ENCODE measurements at regions not wholly inside any gene's neighbourhood (a gene's known extent, or its start where the extent isn't known, plus 50 kb on each side); places are given as distances from the start of the nearest gene placed in this dataset.

DNA sequence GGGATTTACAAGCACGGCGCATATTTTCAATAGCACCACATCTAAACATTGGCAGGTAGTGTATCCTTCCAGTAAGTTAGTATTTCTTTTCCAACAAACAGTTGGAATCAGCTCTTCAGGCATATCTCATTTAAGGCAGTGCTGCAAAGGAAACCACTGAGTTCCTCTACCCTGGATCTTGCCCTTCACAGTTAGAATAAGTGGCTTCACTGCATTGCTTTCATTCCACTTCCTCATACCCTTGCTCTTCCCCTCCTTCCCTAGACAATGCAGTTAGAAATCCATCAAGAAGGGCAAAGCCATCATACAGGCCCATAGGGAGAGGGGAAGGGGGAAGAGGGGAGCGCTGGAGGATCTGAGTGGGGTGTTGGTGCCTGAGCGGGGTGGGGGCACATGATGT, 173.7 kb downstream of the FBXO15 start:
- Histone ChIP-seq H3K4me3 (no peak overlapping the region), H3K27me3 (no peaks in the 10 kb centered on the region), H3K9me3 (no peaks in the 10 kb centered on the region), H3K36me3 (no peaks in the 10 kb centered on the region), H3K4me1 (no peaks in the 10 kb centered on the region), H3K27ac (no peak overlapping the region)
- TF ChIP-seq CTCF (IDR thresholded peaks at IDR 0.05) (no peak), POLR2A (IDR thresholded peaks at IDR 0.05) (no peak)
- intact Hi-C loops (cut with DNase I; ENCODE audit: low total_unique reads): no loop called here
- no peak for DNase-seq

GRCh38 chr18:73966954-73967353, 180.7 kb downstream of the FBXO15 start:
- Histone ChIP-seq H3K4me1 (no peaks in the 10 kb centered on the region), H3K4me3 (no peak overlapping the region), H3K27me3 (no peaks in the 10 kb centered on the region), H3K9me3 (no peaks in the 10 kb centered on the region), H3K27ac (no peak overlapping the region), H3K36me3 (no peaks in the 10 kb centered on the region)
- intact Hi-C loops (cut with DNase I; ENCODE audit: low total_unique reads): no loop called here
- TF ChIP-seq CTCF (IDR thresholded peaks at IDR 0.05): no peak
- no peak for TF ChIP-seq POLR2A (IDR thresholded peaks at IDR 0.05)
- no peak for DNase-seq

DNA sequence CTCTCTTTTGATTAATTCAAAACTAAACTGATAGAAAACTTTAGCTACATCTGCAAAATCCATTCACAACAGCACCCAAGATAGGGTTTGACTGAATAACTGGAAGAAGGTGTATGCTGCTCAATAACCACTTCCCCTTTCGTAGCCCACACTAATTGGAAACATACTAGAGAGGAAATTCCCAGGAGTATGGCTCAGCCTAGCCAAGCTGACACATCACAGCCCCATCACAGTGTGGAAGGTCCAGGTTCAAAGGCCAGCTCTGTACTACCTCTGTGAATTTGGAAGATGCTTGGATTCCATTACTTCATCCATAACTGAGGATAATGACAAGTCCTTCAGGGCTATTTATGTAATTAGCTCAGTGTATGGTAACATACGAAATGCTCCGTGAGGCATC, 185.4 kb downstream of the FBXO15 start:
- intact Hi-C loops (cut with DNase I; ENCODE audit: low total_unique reads): no loop called here
- no peak for TF ChIP-seq CTCF (IDR thresholded peaks at IDR 0.05)
- no peak for TF ChIP-seq POLR2A (IDR thresholded peaks at IDR 0.05)
- DNase-seq: no peak

DNA sequence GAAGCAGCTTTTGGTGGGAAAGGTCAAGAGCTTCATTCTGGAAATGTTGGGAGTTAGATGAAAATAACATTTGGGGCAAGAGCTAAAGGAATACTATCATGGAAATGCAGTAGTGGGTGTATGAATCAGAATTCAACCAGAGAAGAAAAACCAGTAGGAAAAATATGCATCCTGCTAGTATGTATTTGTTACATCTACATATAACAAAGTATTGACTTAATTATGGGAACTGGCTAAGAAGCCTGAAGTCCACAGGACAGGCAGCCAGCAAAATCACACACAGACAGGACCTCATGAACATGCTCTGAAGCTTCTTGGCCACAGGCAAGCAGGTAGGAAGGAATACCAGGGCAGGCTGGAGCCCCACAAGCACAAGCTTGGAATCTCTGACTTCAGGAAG, 185.8 kb downstream of the FBXO15 start:
- Histone ChIP-seq H3K36me3 (no peaks in the 10 kb centered on the region), H3K4me1 (no peaks in the 10 kb centered on the region), H3K27me3 (no peaks in the 10 kb centered on the region), H3K4me3 (no peak overlapping the region), H3K9me3 (no peaks in the 10 kb centered on the region), H3K27ac (no peak overlapping the region)
- no peak for DNase-seq
- intact Hi-C loops (cut with DNase I; ENCODE audit: low total_unique reads): no loop called here
- TF ChIP-seq CTCF (IDR thresholded peaks at IDR 0.05) (no peak), POLR2A (IDR thresholded peaks at IDR 0.05) (no peak)

More for the DNA sequence above, 185.4 kb downstream of the FBXO15 start:
- Histone ChIP-seq H3K36me3 (no peaks in the 10 kb centered on the region), H3K4me3 (no peak overlapping the region), H3K27ac (no peak overlapping the region), H3K27me3 (no peaks in the 10 kb centered on the region), H3K9me3 (no peaks in the 10 kb centered on the region), H3K4me1 (no peaks in the 10 kb centered on the region)

DNA sequence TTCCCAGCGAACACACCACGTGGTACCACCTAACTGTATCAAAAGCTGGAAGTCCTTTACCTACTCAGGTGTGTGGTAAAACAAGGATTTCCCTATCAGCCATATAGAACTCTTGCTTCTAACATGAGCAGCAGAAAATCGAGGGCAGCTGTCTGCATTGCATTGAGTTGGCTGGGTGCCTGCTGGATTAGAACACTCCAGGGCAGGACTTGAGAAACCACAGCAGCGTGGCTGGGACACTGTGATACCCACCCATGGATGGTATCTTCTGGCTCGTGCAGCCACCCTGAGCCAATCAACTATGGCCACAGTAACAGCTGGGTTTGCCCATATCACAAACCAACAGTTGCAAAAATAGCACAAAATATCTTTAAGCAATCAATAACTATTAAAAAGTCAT, 188.3 kb downstream of the FBXO15 start:
- Histone ChIP-seq H3K9me3 (no peaks in the 10 kb centered on the region), H3K4me3 (no peak overlapping the region), H3K27ac (no peak overlapping the region), H3K36me3 (no peaks in the 10 kb centered on the region), H3K4me1 (no peaks in the 10 kb centered on the region), H3K27me3 (no peaks in the 10 kb centered on the region)
- intact Hi-C loops (cut with DNase I; ENCODE audit: low total_unique reads): no loop called here
- TF ChIP-seq CTCF (IDR thresholded peaks at IDR 0.05): no peak
- TF ChIP-seq POLR2A (IDR thresholded peaks at IDR 0.05): no peak
- DNase-seq: no peak
